OCI-LY7 (cell line): ENCODE measurements at regions not wholly inside any gene's neighbourhood (a gene's known extent, or its start where the extent isn't known, plus 50 kb on each side); places are given as distances from the start of the nearest gene placed in this dataset.

Source experiments
- BruUV-seq: library from RNA; stranded (reverse); fragments of 400-500 nt; replicated peaks from 2 replicates; lab custom pipeline; 2021; lab: Mats Ljungman, UMichigan
- CTCF ChIA-PET: fragments of 300-600 bp; sonication (Branson Sonifier 250); formaldehyde crosslinking; loops from one replicate; lab custom pipeline; 2022; ENCODE audit warnings: antibody characterized with exemption; ENCODE audit not compliant: unreplicated experiment; lab: Charles Lee
- POLR2A ChIA-PET: fragments of 300-600 bp; sonication (Branson Sonifier 250); formaldehyde crosslinking; loops from one replicate; lab custom pipeline; 2022; ENCODE audit warnings: antibody characterized with exemption; lab: Charles Lee
- DNase-seq: peaks from one replicate; pipeline ENCODE4 v3.0.0-alpha.2; 2015; ENCODE audit warnings: low spot score
- H2AFZ ChIP-seq: fragments of 200-600 bp; sonication (generic), shearing (Covaris generic); 2 replicates; pipeline ENCODE4 v1.6.1; 2014; ENCODE audit warnings: mild to moderate bottlenecking, antibody characterized with exemption, low read length, moderate library complexity
- H3K27ac ChIP-seq: fragments of 200-600 bp; sonication (generic); 2 replicates; pipeline ENCODE4 v1.5.1; 2014; ENCODE audit warnings: mixed run types, low read depth, mild to moderate bottlenecking, moderate library complexity, low read length, inconsistent platforms; ENCODE audit not compliant: poor library complexity, severe bottlenecking
- H3K36me3 ChIP-seq: fragments of 200-600 bp; sonication (generic); 2 replicates; pipeline ENCODE4 v1.6.1; 2014; ENCODE audit warnings: mild to moderate bottlenecking, antibody characterized with exemption, low read length, moderate library complexity, mixed read lengths; ENCODE audit not compliant: insufficient read depth
- H3K4me1 ChIP-seq: fragments of 200-600 bp; sonication (generic); 2 replicates; pipeline ENCODE4 v1.5.1; 2014; ENCODE audit warnings: mild to moderate bottlenecking, low read length; ENCODE audit not compliant: insufficient read depth, poor library complexity, severe bottlenecking
- H3K4me2 ChIP-seq: fragments of 200-600 bp; sonication (generic); 2 replicates; pipeline ENCODE4 v1.6.1; 2014; ENCODE audit warnings: mild to moderate bottlenecking, low read length
- H3K4me3 ChIP-seq: fragments of 200-600 bp; sonication (generic); 2 replicates; pipeline ENCODE4 v1.5.1; 2014; ENCODE audit warnings: mild to moderate bottlenecking, low read depth, low read length; ENCODE audit not compliant: poor library complexity, severe bottlenecking
- H3K79me2 ChIP-seq: fragments of 200-600 bp; sonication (generic); 2 replicates; pipeline ENCODE4 v1.6.1; 2016; ENCODE audit warnings: low read depth, mild to moderate bottlenecking, low read length, moderate library complexity, mixed read lengths; ENCODE audit not compliant: insufficient read depth
- H3K9me2 ChIP-seq: fragments of 200-600 bp; sonication (generic); 2 replicates; pipeline ENCODE4 v1.6.1; 2016; ENCODE audit warnings: mild to moderate bottlenecking, low read length, mixed read lengths; ENCODE audit not compliant: insufficient read depth
- H3K9me3 ChIP-seq: fragments of 200-600 bp; sonication (generic); 2 replicates; pipeline ENCODE4 v1.6.1; 2014; ENCODE audit warnings: mild to moderate bottlenecking, mixed run types, low read length, mixed read lengths
- H4K20me1 ChIP-seq: fragments of 200-600 bp; sonication (generic); 2 replicates; pipeline ENCODE4 v1.6.1; 2014; ENCODE audit warnings: mild to moderate bottlenecking, antibody characterized with exemption, low read length, moderate library complexity, mixed read lengths; ENCODE audit not compliant: insufficient read depth
- EZH2phosphoT487 ChIP-seq: fragments of 200-600 bp; sonication (generic); IDR thresholded peaks from 2 replicates; pipeline ENCODE4 v1.6.1; 2018; ENCODE audit warnings: low read depth, borderline replicate concordance, mild to moderate bottlenecking, mixed run types, antibody characterized with exemption, low read length, moderate library complexity, mixed read lengths
- intact Hi-C: fragments of 100-400 bp; cut with micrococcal nuclease; formaldehyde crosslinking; loops from one replicate; pipeline ENCODE4 v1.10.0; 2022; ENCODE audit not compliant: unreplicated experiment
- TF ChIP-seq, protein P1 (sequence below): fragments of 200-600 bp; sonication (generic); conservative IDR thresholded peaks from 2 replicates; pipeline ENCODE4 v1.5.1; 2014; ENCODE audit warnings: mild to moderate bottlenecking, antibody characterized with exemption, low read length, moderate library complexity, mixed read lengths

DNA sequence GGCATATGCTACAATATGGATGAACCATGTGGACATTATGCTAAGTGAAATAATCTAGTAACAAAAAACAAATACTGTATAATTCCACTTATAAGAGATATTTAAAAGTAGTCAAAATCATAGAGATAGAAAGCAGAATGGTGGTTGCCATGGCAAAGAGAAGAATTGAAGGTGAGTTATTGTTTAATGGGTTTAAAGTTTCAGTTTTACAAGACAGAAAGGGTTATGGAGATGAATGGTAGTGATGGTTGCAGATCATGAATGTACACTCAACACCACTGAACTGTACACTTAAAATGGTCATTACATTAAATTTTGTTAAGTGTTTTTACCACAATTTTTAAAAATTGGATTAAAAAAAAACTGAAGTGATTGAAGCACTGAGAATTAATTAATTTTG is 298.2 kb upstream of the ZC3H15 start:
- Histone ChIP-seq H3K27ac (no peak overlapping the region), H3K4me3 (no peak overlapping the region), H2AFZ (no peak overlapping the region), H3K9me2 (no peaks in the 10 kb centered on the region), H3K4me1 (no peaks in the 10 kb centered on the region), H3K9me3 (no peaks in the 10 kb centered on the region), H4K20me1 (no peaks in the 10 kb centered on the region), H3K79me2 (no peaks in the 10 kb centered on the region), H3K4me2 (no peak overlapping the region), H3K36me3 (no peaks in the 10 kb centered on the region)
- no peak for TF ChIP-seq EZH2phosphoT487
- TF ChIP-seq, protein P1, sequence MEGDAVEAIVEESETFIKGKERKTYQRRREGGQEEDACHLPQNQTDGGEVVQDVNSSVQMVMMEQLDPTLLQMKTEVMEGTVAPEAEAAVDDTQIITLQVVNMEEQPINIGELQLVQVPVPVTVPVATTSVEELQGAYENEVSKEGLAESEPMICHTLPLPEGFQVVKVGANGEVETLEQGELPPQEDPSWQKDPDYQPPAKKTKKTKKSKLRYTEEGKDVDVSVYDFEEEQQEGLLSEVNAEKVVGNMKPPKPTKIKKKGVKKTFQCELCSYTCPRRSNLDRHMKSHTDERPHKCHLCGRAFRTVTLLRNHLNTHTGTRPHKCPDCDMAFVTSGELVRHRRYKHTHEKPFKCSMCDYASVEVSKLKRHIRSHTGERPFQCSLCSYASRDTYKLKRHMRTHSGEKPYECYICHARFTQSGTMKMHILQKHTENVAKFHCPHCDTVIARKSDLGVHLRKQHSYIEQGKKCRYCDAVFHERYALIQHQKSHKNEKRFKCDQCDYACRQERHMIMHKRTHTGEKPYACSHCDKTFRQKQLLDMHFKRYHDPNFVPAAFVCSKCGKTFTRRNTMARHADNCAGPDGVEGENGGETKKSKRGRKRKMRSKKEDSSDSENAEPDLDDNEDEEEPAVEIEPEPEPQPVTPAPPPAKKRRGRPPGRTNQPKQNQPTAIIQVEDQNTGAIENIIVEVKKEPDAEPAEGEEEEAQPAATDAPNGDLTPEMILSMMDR = no peak
- intact Hi-C loops = no loop called here
- CTCF ChIA-PET = no interaction called here
- no peak for DNase-seq
- POLR2A ChIA-PET = no interaction called here
- no TSS peak for BruUV-seq

DNA sequence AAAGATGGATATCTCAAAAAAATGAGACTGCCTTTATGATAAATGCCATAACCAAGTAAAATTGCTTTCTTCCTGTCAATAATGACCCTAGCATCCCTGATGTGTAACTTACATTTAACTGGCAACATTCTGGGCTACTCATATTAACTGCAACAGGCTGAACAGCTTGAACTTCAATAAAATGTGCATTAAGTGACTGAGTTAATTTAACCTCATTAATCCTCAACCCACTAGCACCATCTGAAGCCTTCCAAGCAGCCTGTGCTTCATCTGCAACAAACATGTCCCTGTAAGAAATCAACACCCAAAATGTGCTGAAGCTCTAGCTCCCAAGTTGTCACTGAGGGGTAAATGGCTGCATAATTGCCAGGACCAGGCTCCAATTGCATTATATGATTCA is 296.2 kb upstream of the ZC3H15 start:
- no peak for DNase-seq
- Histone ChIP-seq H3K79me2 (no peaks in the 10 kb centered on the region), H2AFZ (no peak overlapping the region), H3K27ac (no peak overlapping the region), H3K4me3 (no peak overlapping the region), H3K4me1 (no peaks in the 10 kb centered on the region), H3K9me3 (no peaks in the 10 kb centered on the region), H3K36me3 (no peaks in the 10 kb centered on the region), H3K9me2 (no peaks in the 10 kb centered on the region; the same call in 1 of the 2 replicates), H4K20me1 (no peaks in the 10 kb centered on the region), H3K4me2 (no peak overlapping the region)
- POLR2A ChIA-PET = interaction anchor here (0.6 kb wide), 1 partner anchor 82 kb away, joined by 4 read pairs; no protein-coding TSS in a partner anchor
- BruUV-seq = no TSS peak
- TF ChIP-seq, protein P1 = no peak
- no peak for TF ChIP-seq EZH2phosphoT487
- intact Hi-C loops = no loop called here
- CTCF ChIA-PET = no interaction called here

DNA sequence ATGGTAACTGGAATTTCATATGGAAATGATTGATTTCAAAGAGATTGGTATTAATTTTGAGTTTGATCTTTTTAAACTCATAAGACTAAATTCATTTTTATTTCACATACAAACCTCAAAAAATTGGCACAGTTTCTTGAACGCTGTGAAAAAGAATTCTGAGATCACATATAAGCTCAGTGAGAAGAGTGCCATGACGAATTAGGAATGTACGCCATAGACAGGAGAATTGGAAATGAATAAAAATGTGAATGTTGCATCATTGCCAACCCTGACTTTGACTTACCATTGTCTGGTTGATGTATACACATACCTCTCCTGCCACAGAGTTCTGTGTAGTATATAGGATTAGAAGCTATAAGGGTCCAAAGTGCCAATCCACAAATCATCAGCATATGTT is 290.4 kb upstream of the ZC3H15 start:
- intact Hi-C loops = no loop called here
- H3K4me3 ChIP-seq = no peak overlapping the region
- no peak overlapping the region for H3K4me2 ChIP-seq
- POLR2A ChIA-PET = interaction anchor here (0.6 kb wide), 1 partner anchor 14 kb away, joined by 3 read pairs; no protein-coding TSS in a partner anchor
- no peak for DNase-seq
- no peaks in the 10 kb centered on the region; the same call in 1 of the 2 replicates for H4K20me1 ChIP-seq
- CTCF ChIA-PET = no interaction called here
- TF ChIP-seq, protein P1 = no peak
- TF ChIP-seq EZH2phosphoT487 = no peak
- BruUV-seq = no TSS peak
- H2AFZ ChIP-seq = no peak overlapping the region
- H3K27ac ChIP-seq = no peak overlapping the region
- no peaks in the 10 kb centered on the region for H3K79me2 ChIP-seq
- H3K4me1 ChIP-seq = no peaks in the 10 kb centered on the region
- no peaks in the 10 kb centered on the region; the same call in 1 of the 2 replicates for H3K9me2 ChIP-seq
- no peaks in the 10 kb centered on the region for H3K36me3 ChIP-seq
- H3K9me3 ChIP-seq = no peaks in the 10 kb centered on the region
